ENCODE measurements at regions not wholly inside any gene's neighbourhood (a gene's known extent, or its start where the extent isn't known, plus 50 kb on each side); places are given as distances from the start of the nearest gene placed in this dataset.

DNA sequence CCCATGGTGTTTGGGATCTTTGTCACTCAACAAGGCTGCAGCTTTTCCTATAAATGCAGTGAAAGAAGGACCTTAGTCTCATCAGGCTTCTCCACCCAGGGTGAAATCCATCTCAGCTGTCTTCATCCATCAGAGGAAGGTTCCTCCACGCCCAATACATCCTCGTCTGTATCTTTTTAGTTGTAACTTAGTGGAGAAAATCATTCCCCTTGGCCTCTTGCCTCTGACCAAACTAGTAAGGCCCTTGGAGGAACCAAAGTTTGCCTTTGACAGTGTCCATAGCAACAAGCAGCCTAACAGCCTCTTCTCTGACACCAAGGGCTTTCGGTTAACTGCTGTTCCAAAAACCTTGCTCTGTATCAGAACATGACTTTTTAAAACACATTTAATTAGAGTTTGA is 230.3 kb upstream of the ECI2 start:
- no peak for TF ChIP-seq FOXM1 (IDR thresholded peaks at IDR 0.05; ENCODE audit: borderline replicate concordance)
- no peak for TF ChIP-seq NFRKB (IDR thresholded peaks at IDR 0.05)
- TF ChIP-seq LEF1 (IDR thresholded peaks at IDR 0.05; ENCODE audit: borderline replicate concordance), result no peak
- no peak for TF ChIP-seq ELF4 (IDR thresholded peaks at IDR 0.05)

Measured in HEK293T (cell line).